AG09319 (cell line): ENCODE measurements at regions not wholly inside any gene's neighbourhood (a gene's known extent, or its start where the extent isn't known, plus 50 kb on each side); places are given as distances from the start of the nearest gene placed in this dataset.

Source experiments
- DNase-seq: peaks from one replicate; pipeline ENCODE4 v3.0.0-alpha.2; 2010; ENCODE audit warnings: low read depth; ENCODE audit errors: extremely low read depth
- CTCF ChIP-seq: IDR thresholded peaks from 2 replicates; pipeline ENCODE4 v1.5.1; 2011; ENCODE audit warnings: low read depth, mild to moderate bottlenecking, inconsistent platforms, low read length, moderate library complexity

GRCh38 chr11:86176165-86176884, 68.2 kb upstream of the EED start:
- DNase-seq = no peak

GRCh38 chr11:86175626-86176025, 68.9 kb upstream of the EED start:
- DNase-seq = no peak
- no peak for TF ChIP-seq CTCF

More at GRCh38 chr11:86176165-86176884, 68.2 kb upstream of the EED start:
- no peak for TF ChIP-seq CTCF

GRCh38 chr11:86175191-86175590, 69.4 kb upstream of the EED start:
- no peak for TF ChIP-seq CTCF
- no peak for DNase-seq

- no peak for TF ChIP-seq CTCF
- peak; percentile 90 for DNase-seq
Measured at GRCh38 chr11:86174101-86175046, 70.2 kb upstream of the EED start.

GRCh38 chr11:86172894-86173293, 71.7 kb upstream of the EED start:
- TF ChIP-seq CTCF = no peak
- no peak for DNase-seq

- DNase-seq = no peak
Measured at GRCh38 chr11:86171627-86172026, 72.9 kb upstream of the EED start.

More at GRCh38 chr11:86171627-86172026, 72.9 kb upstream of the EED start:
- TF ChIP-seq CTCF = no peak
